Keratinocyte (primary cell): ENCODE measurements at regions not wholly inside any gene's neighbourhood (a gene's known extent, or its start where the extent isn't known, plus 50 kb on each side); places are given as distances from the start of the nearest gene placed in this dataset.
"Not testable (repeated sequence)": the region's sequence is repeated elsewhere in the genome, so short reads cannot be mapped to it uniquely, and the experiment has no call there.

ENCODE experiments used
- DNase-seq: peaks from one replicate; pipeline ENCODE4 v3.0.0-alpha.2; 2011; ENCODE audit warnings: low read depth, missing footprints, low spot score
- FAIRE-seq: peaks from 2 replicates; lab custom pipeline; 2011; peaks lifted over from hg19 to GRCh38; lab: Jason Lieb, UNC
- H2AFZ ChIP-seq: 2 replicates; pipeline ENCODE4 v1.6.0; 2012; ENCODE audit warnings: low read length, control low read depth, inconsistent platforms; ENCODE audit not compliant: control insufficient read depth
- H3K27ac ChIP-seq: 2 replicates; pipeline ENCODE4 v1.5.1; 2011; ENCODE audit warnings: low read length; ENCODE audit not compliant: control insufficient read depth, insufficient read depth
- H3K27me3 ChIP-seq: 3 replicates; pipeline ENCODE4 v1.6.0; 2011; ENCODE audit warnings: low read length; ENCODE audit not compliant: control insufficient read depth, insufficient read depth; ENCODE audit errors: extremely low read depth
- H3K36me3 ChIP-seq, 2 experiments: 2 replicates in 1 of 2; 3 replicates in 1 of 2; pipeline ENCODE4 v1.5.1; 2011; ENCODE audit warnings: low read length in 2 of 2, mild to moderate bottlenecking in 1 of 2; ENCODE audit not compliant: control insufficient read depth in 2 of 2, insufficient read depth in 2 of 2; ENCODE audit errors: extremely low read depth in 1 of 2
- H3K4me1 ChIP-seq: 3 replicates; pipeline ENCODE4 v1.5.1; 2011; ENCODE audit warnings: low read length; ENCODE audit not compliant: control insufficient read depth, insufficient read depth; ENCODE audit errors: extremely low read depth
- H3K4me2 ChIP-seq: 3 replicates; pipeline ENCODE4 v1.6.0; 2011; ENCODE audit warnings: low read depth, low read length; ENCODE audit not compliant: control insufficient read depth, insufficient read depth; ENCODE audit errors: extremely low read depth
- H3K4me3 ChIP-seq, 3 experiments: fragments of 200-600 bp in 1 of 3; sonication (generic) in 1 of 3; 2 replicates in 2 of 3; 3 replicates in 1 of 3; pipeline ENCODE4 v1.5.1; 2011 to 2016; ENCODE audit warnings: low read length in 3 of 3, mild to moderate bottlenecking in 3 of 3, control low read depth in 2 of 3, inconsistent platforms in 1 of 3, low read depth in 1 of 3, mixed read lengths in 1 of 3, mixed run types in 1 of 3, moderate library complexity in 1 of 3; ENCODE audit not compliant: control insufficient read depth in 2 of 3, insufficient read depth in 2 of 3; ENCODE audit errors: extremely low read depth in 1 of 3
- H3K79me2 ChIP-seq: 2 replicates; pipeline ENCODE4 v1.6.0; 2012; ENCODE audit warnings: low read length; ENCODE audit not compliant: control insufficient read depth, insufficient read depth
- H3K9ac ChIP-seq: 3 replicates; pipeline ENCODE4 v1.6.0; 2011; ENCODE audit warnings: low read length; ENCODE audit not compliant: control insufficient read depth, insufficient read depth; ENCODE audit errors: extremely low read depth
- H3K9me1 ChIP-seq: 3 replicates; pipeline ENCODE4 v1.6.0; 2011; ENCODE audit warnings: low read length; ENCODE audit not compliant: control insufficient read depth, insufficient read depth; ENCODE audit errors: extremely low read depth
- H3K9me3 ChIP-seq: 2 replicates; pipeline ENCODE4 v1.5.1; 2012; ENCODE audit warnings: low read depth, low read length; ENCODE audit not compliant: control insufficient read depth
- H4K20me1 ChIP-seq: 3 replicates; pipeline ENCODE4 v1.6.0; 2011; ENCODE audit warnings: low read length; ENCODE audit not compliant: control insufficient read depth, insufficient read depth; ENCODE audit errors: extremely low read depth
- dilution Hi-C: fragments of 300-500 bp; cut with MboI; formaldehyde crosslinking; loops from one replicate; pipeline ENCODE4 v1.7.0; 2020; ENCODE audit warnings: low sequenced_read_pairs; ENCODE audit not compliant: extremely low pct_ligation_motif_present

- H3K4me1 ChIP-seq, H3K9me3 ChIP-seq, H3K9me1 ChIP-seq, H2AFZ ChIP-seq, H4K20me1 ChIP-seq, H3K36me3 ChIP-seq, H3K79me2 ChIP-seq, H3K27me3 ChIP-seq, FAIRE-seq, H3K4me3 ChIP-seq, H3K9ac ChIP-seq, dilution Hi-C loops, H3K27ac ChIP-seq, H3K4me2 ChIP-seq, DNase-seq: not testable (repeated sequence)
Observed at GRCh38 chrX:63145526-63145925, 205.6 kb downstream of the SPIN4 start.

DNA sequence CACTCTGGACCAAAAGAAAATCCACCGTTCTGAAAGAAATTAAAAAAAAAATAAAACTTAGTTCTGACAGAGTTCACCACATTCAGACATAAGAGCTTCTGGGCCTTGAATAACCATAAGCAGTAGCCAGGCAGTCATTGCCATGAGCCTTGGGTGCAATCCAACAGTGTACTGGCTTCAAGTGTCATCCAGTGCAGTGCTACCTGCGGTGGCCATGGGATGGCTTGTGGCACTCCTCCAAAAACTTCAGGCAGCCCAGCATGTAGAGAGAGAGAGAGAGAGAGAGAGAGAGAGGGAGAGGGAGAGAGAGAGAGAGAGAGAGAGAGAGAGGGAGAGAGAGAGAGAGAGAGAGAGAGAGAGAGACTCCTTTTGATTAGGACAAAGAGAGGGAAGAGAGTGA lies 208.5 kb downstream of the SPIN4 start:
- H3K36me3 ChIP-seq, H3K9ac ChIP-seq, H3K79me2 ChIP-seq, H4K20me1 ChIP-seq, H3K4me2 ChIP-seq, H3K9me1 ChIP-seq, H3K9me3 ChIP-seq, dilution Hi-C loops, H3K27me3 ChIP-seq, H3K27ac ChIP-seq, H3K4me3 ChIP-seq, H2AFZ ChIP-seq, FAIRE-seq, DNase-seq, H3K4me1 ChIP-seq: not testable (repeated sequence)

- H3K79me2 ChIP-seq, dilution Hi-C loops, H3K4me3 ChIP-seq, H3K27me3 ChIP-seq, H4K20me1 ChIP-seq, H3K9ac ChIP-seq, H2AFZ ChIP-seq, H3K27ac ChIP-seq, H3K4me2 ChIP-seq, H3K9me3 ChIP-seq, H3K36me3 ChIP-seq, H3K4me1 ChIP-seq, H3K9me1 ChIP-seq, FAIRE-seq, DNase-seq: not testable (repeated sequence)
Observed at GRCh38 chrX:63135859-63136258, 215.3 kb downstream of the SPIN4 start.
